GM21526 (cell line): ENCODE measurements at regions not wholly inside any gene's neighbourhood (a gene's known extent, or its start where the extent isn't known, plus 50 kb on each side); places are given as distances from the start of the nearest gene placed in this dataset.

Experiments used
- ATAC-seq: cut with Tn5 transposase; IDR thresholded peaks from one replicate; pipeline ENCODE4 v1.9.1; 2021; ENCODE audit warnings: moderate library complexity; ENCODE audit not compliant: unreplicated experiment, low FRiP score

- no peak for ATAC-seq
Observed at GRCh38 chr17:72338304-72338703, 217.5 kb downstream of the SOX9 start.

GRCh38 chr17:72338847-72339790 is 218.3 kb downstream of the SOX9 start:
- ATAC-seq: no peak

DNA sequence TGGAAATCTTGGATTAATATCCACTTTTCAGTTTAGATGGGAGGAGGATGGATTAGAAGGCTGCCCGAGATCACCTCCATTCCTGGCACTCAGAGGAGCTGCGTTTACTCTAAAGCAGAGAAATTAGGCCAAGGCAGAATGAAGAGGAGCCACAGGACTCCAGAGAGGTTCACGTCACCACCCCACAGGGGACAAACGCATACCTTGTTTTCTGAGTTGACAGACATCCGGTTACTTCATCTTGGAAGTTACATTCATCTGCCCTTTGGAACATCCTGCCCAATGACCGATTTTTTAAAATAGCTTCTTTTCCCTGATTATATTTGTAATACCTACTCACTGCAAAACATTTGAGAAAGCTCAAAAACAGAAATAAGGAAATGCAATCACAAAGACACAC is 220.0 kb downstream of the SOX9 start:
- no peak for ATAC-seq

GRCh38 chr17:72342061-72342460 is 221.2 kb downstream of the SOX9 start:
- no peak for ATAC-seq

GRCh38 chr17:72342627-72343527 is 222.1 kb downstream of the SOX9 start:
- no peak for ATAC-seq

DNA sequence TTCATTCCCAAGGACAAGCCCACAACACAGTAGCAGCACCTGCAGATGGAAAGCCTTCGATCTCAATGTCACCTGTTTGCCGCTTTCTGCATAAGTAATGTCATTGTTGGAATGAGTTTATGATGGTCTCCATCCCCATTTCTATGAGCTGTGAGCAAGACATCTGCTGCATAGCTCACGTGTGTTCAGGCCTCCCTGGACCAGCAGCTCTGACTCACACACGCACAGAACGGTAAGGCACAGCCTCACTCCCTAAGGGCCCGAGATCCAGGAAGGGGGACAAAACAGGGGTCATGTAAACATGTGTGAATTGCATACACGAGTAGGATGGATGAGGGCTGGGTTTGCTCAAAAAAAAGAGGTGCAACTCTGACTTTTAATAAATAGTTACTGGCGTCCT is 223.1 kb downstream of the SOX9 start:
- no peak for ATAC-seq

DNA sequence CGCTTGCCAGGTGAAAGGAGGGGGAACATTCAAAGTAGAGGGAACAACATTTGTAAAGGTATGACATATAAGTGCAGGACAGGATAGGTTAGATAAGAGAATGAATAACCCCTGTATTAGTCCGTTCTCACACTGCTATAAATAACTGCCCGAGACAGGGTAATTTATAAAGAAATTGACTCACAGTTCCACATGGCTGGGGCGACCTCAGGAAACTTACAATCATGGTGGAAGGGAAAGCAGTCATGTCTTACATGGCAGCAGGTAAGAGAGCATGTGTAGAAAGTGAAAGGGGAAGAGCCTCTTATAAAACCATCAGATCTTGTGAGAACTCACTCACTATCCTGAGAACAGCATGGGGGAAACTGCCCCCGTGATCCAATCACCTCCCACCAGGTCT is 223.8 kb downstream of the SOX9 start:
- ATAC-seq: no peak

DNA sequence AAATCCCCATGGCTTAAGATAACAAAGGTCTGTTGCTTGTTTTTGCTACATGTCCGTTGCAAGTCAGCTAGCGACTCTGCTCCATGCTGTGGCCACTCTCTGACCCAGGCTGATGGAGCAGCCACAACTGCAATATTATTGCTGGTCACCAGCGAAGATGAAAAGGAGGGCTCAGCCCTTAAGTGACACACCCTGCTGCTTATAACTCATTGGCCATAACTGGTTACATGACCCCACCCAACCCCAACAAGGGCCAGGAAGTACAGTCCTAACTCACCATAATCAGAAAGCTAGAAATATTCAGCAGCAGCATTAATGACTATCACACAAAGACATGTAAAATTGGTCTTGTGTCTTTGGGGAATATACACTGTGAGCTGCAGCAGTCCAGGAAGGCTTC is 224.3 kb downstream of the SOX9 start:
- no peak for ATAC-seq

DNA sequence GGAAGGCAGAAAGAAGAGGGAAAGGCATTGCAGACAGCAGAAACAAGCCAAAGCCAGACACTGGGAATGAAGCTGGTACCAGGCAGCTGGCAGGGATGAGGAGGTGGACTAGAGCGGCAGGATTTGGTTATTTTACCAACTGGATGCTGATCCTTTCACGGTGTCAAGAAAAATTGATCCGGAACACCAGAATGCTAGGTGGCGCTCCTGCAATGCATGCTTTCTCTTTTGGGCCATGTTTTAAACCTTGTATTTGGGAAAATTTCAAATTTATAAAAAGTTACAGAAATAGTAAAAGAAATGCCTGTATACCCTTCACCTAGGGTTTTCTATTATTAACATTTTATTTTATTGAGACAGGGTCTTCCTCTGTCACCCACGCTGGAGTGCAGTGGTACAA is 224.7 kb downstream of the SOX9 start:
- no peak for ATAC-seq

- ATAC-seq: no peak
Observed at GRCh38 chr17:72346306-72346705, 225.5 kb downstream of the SOX9 start.

- no peak for ATAC-seq
Observed at GRCh38 chr17:72349011-72349410, 228.2 kb downstream of the SOX9 start.

DNA sequence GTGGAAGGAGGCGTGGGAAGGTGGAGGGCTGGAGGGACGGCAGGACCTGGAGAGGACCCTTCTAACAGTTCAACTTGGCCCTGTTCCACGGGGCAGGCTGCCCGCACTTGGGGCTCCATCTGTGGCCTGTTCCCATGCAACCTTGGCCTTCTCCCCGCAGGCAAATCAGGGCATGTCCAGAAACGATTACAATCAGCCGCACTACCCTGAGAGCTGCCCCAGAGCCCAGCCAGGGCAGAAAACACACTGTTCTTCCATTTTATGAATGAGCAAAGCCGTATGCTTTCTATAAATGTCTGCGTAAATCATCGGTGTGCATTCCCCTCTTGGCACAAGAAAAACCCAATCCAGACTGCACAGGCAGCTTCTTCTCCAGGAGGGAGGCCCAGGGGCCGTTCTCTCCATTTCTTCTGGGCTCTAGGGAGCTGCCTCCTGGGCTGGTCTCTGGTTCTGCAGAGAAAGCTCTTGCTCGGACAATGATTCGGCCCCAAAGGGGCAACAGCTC is 228.7 kb downstream of the SOX9 start:
- ATAC-seq: no peak

GRCh38 chr17:72350073-72350472 is 229.3 kb downstream of the SOX9 start:
- ATAC-seq: no peak

DNA sequence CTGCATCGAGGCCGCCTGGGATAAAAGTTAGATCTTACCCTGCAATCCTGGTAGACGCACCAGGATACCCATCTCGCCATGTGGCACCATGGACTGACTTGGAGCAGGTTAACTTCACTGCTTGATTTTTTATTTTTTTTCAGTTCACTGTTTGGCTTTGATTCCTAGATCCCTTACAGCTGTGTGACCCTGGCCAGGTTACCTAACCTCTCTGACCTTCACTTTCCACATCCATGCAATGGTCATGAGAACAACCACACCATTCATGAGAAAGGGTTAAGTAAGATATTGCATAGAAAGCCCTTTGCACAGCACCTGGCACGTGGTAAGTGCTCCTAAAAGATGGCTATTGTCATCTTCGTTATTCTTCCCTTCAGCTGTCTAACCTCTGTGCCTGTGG is 230.5 kb downstream of the SOX9 start:
- ATAC-seq: no peak

DNA sequence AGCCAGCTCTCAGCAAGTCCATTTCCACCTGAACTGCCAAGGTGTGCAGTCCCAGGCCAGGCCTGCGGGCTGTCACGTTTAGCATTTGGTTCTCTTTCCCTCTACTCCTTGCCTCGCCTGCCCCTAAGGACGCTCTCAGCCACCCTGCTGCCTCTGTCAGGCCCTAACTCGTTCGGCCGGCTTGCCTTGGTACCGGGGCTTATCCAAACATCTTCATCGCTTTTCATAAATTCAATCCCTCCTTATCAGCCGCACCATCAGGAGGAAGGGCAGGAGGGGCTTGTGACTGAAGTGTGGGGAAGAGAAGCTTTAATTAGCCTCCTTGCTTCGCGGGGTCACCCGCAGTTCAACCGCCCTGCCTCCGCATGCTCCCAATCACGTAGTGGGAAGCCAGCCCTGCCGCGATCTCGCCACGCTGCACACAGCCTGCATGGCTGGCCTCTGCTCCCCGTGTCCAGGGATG is 231.1 kb downstream of the SOX9 start:
- ATAC-seq: no peak

DNA sequence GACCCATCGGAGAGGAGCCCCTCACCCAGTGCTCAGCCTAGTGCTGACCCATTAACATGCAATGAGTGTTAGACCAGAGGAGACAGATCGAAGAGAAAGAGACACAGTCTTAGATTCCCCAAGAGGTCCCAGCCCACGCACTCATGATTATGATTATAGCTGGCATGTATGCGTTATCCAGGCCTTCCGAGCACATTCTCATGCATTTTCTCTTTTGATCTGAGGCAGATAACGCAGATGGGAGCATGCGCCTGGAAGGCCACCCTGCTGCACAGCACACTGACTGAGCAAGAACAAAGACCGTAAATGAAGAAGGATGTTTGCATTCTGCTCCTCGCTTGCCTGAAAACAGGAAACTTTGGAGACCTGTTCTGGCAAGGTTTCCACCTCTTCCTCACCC is 232.7 kb downstream of the SOX9 start:
- no peak for ATAC-seq

DNA sequence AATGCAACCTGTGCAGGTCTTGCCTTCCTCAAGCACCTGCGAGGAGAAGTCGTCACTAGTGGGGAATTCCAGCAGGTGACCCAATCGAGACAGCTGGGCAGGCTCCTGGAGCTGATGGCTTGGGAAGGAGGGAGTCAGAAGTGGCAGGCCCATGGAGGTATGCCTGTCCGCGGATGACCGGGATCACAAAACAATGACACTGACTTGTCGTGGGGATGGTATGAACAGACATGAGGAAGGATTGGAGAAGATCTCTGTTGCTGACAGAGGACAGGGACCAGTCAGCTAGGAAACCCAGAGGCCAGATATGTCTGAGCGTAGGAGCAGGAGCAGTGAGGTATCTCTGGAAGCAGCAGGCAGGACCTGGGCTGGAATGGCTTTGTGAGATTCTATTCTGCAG is 233.3 kb downstream of the SOX9 start:
- ATAC-seq: no peak

- ATAC-seq: no peak
Observed at GRCh38 chr17:72357764-72358365, 237.0 kb downstream of the SOX9 start.

DNA sequence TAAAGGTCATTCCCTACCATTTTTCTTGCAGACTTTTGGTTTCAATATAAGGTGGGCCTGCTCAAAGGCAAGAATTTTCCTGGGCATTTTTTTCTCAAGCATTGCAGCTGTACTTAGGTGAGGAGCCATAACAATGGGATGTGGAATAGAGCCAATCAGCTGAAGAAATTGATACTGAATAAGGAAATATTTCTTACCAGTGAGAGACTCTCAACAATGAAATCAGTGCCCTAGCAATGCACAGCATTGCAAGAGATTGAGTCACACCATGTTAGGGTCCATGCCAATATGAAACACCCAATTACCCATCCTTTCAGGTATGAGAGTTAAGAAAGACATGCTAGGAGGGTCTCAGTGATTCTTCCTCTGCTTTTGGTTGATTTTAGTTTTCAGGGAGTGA is 237.6 kb downstream of the SOX9 start:
- ATAC-seq: no peak

DNA sequence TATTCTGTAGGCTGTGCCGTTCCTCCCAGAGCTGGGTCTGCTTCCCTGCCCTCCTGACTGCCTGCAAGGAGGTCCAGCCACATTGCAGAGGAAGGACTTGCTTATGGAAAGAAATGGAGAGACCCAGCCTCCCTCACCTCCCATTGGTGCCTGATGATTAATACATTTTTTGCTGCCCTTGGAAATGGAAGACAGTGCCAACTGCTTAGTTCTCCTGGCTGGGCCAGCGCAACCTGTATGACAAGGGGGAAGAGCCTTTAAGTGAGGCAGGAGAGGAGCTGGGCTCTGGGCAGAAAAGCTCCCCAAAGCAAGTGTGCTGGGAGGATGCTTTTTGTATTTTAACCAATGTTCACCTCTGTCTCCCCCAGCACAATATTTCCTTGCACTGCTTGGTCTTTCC is 238.5 kb downstream of the SOX9 start:
- no peak for ATAC-seq

GRCh38 chr17:72359811-72360210 is 239.0 kb downstream of the SOX9 start:
- ATAC-seq: no peak
